ENCODE measurements at regions not wholly inside any gene's neighbourhood (a gene's known extent, or its start where the extent isn't known, plus 50 kb on each side); places are given as distances from the start of the nearest gene placed in this dataset.

- no peak for TF ChIP-seq CHD7 (IDR thresholded peaks at IDR 0.05; ENCODE audit: insufficient replicate concordance, low read length)
These were observed 80.7 kb downstream of the INHBA start (continued) for GRCh38 chr7:41621953-41622831.
